Activated T-helper 17 cell treated with anti-CD3 and anti-CD28 coated beads, Interleukin-2, amount 50 U/mL, for 72 hours (primary cell): ENCODE measurements at regions not wholly inside any gene's neighbourhood (a gene's known extent, or its start where the extent isn't known, plus 50 kb on each side); places are given as distances from the start of the nearest gene placed in this dataset.

Source experiments
- ATAC-seq: fragments of 150-1000 bp; cut with Tn5 transposase; replicated peaks from 2 replicates; pipeline ENCODE4 v1.10.0; 2021; ENCODE audit warnings: mild to moderate bottlenecking, moderate library complexity
- H3K27ac Mint-ChIP-seq: one replicate; pipeline ENCODE4 v1.8.0; 2022; ENCODE audit warnings: mixed read lengths
- H3K27me3 Mint-ChIP-seq: one replicate; pipeline ENCODE4 v1.8.0; 2022; ENCODE audit warnings: mixed read lengths
- H3K36me3 Mint-ChIP-seq: one replicate; pipeline ENCODE4 v1.8.0; 2022; ENCODE audit warnings: low read depth, mild to moderate bottlenecking, mixed read lengths
- H3K4me1 Mint-ChIP-seq: one replicate; pipeline ENCODE4 v1.8.0; 2022; ENCODE audit warnings: mixed read lengths
- H3K4me3 Mint-ChIP-seq: one replicate; pipeline ENCODE4 v1.8.0; 2022; ENCODE audit warnings: mild to moderate bottlenecking, mixed read lengths
- H3K9me3 Mint-ChIP-seq: one replicate; pipeline ENCODE4 v1.8.0; 2022; ENCODE audit warnings: mixed read lengths

DNA sequence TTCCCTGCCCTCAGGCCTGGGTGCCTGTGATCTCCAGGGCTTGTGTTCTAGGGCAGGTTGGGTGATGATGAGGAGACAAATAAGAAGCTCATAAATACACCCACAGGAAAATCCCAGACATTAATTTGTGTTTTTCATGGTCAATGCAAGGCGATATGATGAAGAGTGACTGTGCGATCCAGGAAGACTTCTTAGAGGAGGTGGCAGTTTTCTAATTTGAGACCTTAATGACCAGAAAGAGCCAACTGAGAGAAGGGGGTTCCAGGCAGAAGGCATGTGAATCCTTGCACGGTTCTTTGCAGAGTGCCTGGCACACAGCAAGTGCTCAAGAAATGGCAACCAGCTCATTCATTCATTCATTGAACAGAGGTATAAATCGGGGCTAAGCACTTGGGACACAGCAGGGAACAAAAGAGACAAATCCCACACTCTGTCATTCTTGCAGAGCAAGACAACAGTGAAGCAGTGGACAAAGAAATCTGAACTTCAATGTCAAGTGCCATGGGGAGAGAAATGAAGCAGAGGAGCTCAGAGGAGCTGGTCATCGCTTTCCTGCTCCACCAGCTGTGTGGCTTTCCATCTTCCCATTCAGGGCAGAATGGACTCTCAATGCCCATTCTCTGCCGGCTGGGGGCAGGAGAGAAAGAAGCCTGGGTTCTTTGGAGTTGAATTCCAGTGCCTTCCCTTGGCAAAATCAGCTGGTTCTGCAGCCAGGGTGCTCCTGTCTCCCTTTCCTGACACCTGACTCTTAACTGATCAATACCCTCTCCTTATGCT lies 128.3 kb downstream of the AACS start:
- H3K4me1 Mint-ChIP-seq = no peaks in the 10 kb centered on the region
- no peaks in the 10 kb centered on the region for H3K9me3 Mint-ChIP-seq
- H3K36me3 Mint-ChIP-seq = no peaks in the 10 kb centered on the region
- no peak overlapping the region for H3K27ac Mint-ChIP-seq
- no peak for ATAC-seq
- no peak overlapping the region for H3K4me3 Mint-ChIP-seq
- H3K27me3 Mint-ChIP-seq = peaks cover 63% of the 10 kb centered on the region

DNA sequence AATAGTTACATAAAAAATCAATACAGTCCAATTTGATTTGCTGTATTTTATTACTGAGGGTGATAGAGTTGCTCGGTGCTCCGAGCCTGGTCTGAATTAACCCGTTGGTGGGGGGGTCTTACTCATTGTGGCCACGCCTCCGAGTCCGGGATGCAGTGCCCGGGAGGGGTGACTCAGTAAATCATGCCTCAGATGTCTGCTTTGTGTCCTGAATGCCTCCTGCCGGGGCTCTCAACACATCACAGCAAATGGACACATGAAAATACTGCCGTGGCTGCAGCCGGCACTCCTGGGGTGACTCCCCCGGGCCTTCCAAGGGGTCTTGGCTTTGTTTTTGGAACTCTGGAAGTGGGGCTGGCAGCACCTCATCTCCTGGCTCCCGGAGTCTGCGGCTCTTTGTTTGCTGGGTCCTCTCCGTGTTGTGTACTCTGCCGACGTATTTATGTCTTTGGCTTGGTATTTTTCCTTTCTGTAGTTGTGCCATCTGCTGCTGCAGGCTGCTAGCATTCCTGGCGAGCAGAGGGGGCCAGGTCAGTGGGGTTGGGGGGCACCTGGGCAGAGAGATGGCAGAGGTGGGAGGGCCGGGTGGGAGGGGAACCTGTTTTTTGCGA lies 129.0 kb downstream of the AACS start:
- Mint-ChIP-seq H3K27me3 (peaks cover 60% of the 10 kb centered on the region), H3K27ac (no peak overlapping the region), H3K36me3 (no peaks in the 10 kb centered on the region), H3K4me1 (no peaks in the 10 kb centered on the region), H3K9me3 (no peaks in the 10 kb centered on the region), H3K4me3 (no peak overlapping the region)
- ATAC-seq = no peak

DNA sequence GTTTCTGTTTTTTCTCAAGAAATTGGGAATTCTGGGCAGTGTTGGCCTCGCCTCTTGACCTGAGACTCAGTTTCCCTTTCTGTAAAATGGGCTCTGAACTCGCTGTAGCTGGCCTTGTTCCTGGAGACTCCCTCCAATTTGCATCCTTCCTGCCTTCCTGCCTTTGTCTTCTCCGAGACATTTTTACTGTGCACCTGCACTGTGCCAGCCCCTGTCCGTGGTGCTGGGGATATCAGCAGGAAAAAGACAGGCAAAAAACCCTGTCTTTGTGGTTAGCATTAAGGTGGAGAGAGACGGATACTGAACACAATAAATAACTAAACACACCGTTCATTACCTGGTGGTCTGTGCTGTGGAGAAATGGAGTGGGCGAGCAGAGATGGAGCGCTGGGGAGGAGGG lies 129.8 kb downstream of the AACS start:
- no peaks in the 10 kb centered on the region for H3K36me3 Mint-ChIP-seq
- no peaks in the 10 kb centered on the region for H3K4me1 Mint-ChIP-seq
- no peaks in the 10 kb centered on the region for H3K9me3 Mint-ChIP-seq
- H3K27me3 Mint-ChIP-seq = peaks cover 63% of the 10 kb centered on the region
- no peak for ATAC-seq
- no peak overlapping the region for H3K27ac Mint-ChIP-seq
- no peak overlapping the region for H3K4me3 Mint-ChIP-seq

DNA sequence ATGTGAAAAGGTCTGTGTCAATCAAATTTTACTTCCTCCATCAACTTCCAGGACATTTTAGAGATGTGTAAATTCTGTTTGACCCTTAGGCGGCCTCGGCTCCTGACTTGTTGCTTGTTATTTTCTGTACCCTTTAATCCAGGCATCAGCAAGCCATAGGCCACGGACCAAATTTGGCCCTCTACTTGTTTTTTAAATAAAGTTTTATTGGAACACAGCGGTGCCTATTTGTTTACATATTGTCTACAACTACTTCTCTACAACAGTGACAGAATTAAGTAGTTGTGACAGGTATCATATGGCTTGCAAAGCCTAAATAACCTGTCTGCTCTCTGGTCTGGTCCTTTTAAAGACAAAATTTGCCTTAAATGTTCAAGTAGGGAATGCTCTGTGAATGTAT lies 132.1 kb downstream of the AACS start:
- Mint-ChIP-seq H3K36me3 (no peaks in the 10 kb centered on the region), H3K27ac (no peak overlapping the region), H3K9me3 (no peaks in the 10 kb centered on the region), H3K27me3 (peaks cover 51% of the 10 kb centered on the region), H3K4me3 (no peak overlapping the region), H3K4me1 (no peaks in the 10 kb centered on the region)
- no peak for ATAC-seq

DNA sequence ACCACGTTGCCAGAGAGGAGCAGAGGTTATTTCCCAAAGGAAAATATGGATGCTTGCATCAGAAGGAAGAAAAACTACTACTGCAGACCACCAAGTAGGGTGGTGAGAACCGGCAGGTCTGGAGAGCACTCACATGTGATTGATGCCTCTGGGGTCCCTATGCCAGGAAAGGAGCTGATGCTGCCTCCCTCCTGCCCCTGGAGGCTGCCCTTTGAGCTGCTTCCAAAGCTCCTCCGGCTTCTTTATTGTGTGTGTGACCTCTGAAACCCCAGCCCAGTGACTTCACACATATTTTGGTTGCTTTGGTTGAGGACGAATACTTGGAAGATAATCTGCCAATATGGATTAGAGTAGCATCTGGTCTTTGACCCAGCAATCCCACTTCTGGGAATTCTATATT lies 133.4 kb downstream of the AACS start:
- H3K36me3 Mint-ChIP-seq = no peaks in the 10 kb centered on the region
- ATAC-seq = no peak

DNA sequence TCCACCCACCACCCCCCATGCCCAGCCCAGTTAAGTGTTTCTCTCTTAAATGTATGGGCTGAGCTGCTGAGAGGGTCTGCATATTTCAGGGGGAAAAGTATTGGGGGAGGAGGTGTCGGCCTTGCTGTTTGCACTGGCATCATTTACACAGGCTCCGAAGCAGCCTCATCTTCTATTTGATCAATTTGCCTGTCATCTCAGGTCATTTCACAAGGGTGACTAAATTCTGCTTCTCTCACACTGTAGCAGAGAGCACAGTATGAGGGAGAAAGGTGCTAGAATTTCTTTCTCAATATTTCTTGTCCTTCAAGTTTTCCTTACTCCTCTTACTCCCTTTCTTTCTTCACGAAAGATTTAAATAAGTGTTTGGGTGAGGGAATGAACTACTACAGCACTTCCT lies 135.9 kb downstream of the AACS start:
- no peaks in the 10 kb centered on the region for H3K4me1 Mint-ChIP-seq
- H3K27ac Mint-ChIP-seq = no peak overlapping the region
- no peaks in the 10 kb centered on the region for H3K9me3 Mint-ChIP-seq
- H3K27me3 Mint-ChIP-seq = peaks cover 30% of the 10 kb centered on the region
- no peaks in the 10 kb centered on the region for H3K36me3 Mint-ChIP-seq
- ATAC-seq = no peak
- no peak overlapping the region for H3K4me3 Mint-ChIP-seq

More for the DNA sequence above, 133.4 kb downstream of the AACS start:
- Mint-ChIP-seq H3K27ac (no peak overlapping the region), H3K9me3 (no peaks in the 10 kb centered on the region), H3K4me3 (no peak overlapping the region), H3K4me1 (no peaks in the 10 kb centered on the region), H3K27me3 (peaks cover 46% of the 10 kb centered on the region)

DNA sequence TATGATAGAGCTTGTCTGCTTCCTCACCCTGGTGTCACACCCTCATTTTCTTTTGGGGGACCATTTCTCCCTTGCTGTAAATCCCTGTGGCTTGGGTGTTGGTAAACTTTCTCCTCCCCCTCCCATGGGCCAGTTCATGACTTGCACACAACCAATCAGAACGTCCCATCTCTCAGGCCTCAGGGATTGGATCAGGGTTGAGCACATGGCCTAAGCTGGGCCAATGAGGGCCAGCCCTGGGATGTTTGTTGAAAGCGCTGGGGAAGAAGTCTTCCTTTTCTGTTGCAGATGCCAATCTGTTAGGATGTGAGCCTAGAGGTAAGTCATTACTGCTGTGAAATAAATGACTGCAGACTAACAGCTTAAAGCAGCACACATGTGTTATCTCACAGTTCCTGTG lies 136.7 kb downstream of the AACS start:
- H3K4me3 Mint-ChIP-seq = no peak overlapping the region
- peaks cover 32% of the 10 kb centered on the region for H3K27me3 Mint-ChIP-seq
- no peak overlapping the region for H3K27ac Mint-ChIP-seq
- no peaks in the 10 kb centered on the region for H3K36me3 Mint-ChIP-seq
- H3K9me3 Mint-ChIP-seq = no peaks in the 10 kb centered on the region
- no peaks in the 10 kb centered on the region for H3K4me1 Mint-ChIP-seq
- no peak for ATAC-seq

DNA sequence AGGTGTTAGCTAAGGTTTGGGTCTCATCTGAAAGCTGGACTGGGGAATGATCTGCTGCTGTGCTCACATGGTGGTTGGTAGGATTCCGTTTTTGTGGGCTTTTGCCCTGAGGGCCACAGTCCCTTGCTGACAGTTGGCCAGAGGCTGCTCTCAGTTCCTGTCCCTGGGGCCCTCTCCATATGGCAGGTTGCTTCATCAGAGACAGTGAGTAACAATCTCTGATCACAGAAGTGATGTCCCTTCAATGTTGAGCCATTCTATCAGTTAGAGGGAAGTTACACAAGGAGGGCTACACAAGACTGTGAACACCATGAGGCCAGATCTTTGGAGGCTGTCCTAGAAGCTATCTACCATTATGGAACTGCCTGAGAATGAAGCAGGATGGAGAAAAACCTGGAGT lies 137.2 kb downstream of the AACS start:
- H3K27ac Mint-ChIP-seq = no peak overlapping the region
- no peak for ATAC-seq
- peaks cover 29% of the 10 kb centered on the region for H3K27me3 Mint-ChIP-seq
- H3K4me1 Mint-ChIP-seq = no peaks in the 10 kb centered on the region
- H3K9me3 Mint-ChIP-seq = no peaks in the 10 kb centered on the region
- no peak overlapping the region for H3K4me3 Mint-ChIP-seq
- H3K36me3 Mint-ChIP-seq = no peaks in the 10 kb centered on the region

DNA sequence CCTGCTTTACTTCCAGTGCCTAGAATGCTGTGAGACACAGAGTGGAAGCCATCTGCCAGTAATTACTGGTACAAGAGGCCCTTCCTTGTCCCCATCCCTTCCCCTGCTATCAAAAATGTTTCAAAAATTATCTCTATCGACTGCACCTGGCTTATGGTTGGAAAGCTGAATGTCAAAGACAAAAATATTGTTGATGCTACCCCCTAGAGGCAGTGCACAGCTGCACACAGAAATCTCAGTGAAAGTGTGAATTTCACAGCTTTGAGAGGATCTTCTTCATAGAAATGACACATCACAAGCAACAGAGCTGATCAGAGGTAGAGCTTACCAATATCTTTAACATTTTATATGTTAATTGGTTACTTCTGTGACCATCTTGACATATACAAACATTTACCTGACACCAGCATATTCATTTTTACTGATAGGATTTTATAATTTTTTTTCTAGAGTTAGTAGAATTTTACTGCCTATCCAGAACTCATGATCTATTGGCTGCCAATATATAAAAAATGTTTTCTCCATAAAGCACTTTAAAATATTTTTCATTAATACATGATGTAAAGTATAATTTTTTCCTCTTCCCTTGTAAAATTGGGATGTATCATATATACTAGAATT lies 138.0 kb downstream of the AACS start:
- H3K27me3 Mint-ChIP-seq = peaks cover 36% of the 10 kb centered on the region
- no peak overlapping the region for H3K4me3 Mint-ChIP-seq
- H3K27ac Mint-ChIP-seq = no peak overlapping the region
- no peak for ATAC-seq
- H3K36me3 Mint-ChIP-seq = no peaks in the 10 kb centered on the region
- H3K9me3 Mint-ChIP-seq = no peaks in the 10 kb centered on the region
- H3K4me1 Mint-ChIP-seq = no peaks in the 10 kb centered on the region

DNA sequence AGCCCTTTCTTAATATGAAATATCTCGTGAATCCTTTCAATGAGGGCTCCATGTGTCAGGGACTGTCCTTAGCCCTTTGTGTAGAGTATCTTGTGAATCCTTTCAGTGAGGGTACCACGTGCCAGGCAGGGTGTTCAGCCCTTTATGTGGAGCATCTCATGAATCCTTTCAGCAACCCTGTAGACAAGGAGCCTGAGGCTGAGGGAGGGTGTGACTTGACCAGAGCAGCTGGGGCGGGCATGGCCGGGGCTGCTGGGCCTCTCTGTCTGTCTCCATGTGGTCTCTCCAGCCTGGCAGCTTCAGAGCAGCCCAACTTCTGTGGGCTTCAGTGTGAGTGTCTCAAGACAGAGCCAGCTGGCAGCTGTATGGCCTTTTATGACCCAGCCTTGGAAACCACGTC lies 140.2 kb downstream of the AACS start:
- Mint-ChIP-seq H3K4me3 (no peak overlapping the region), H3K9me3 (no peaks in the 10 kb centered on the region), H3K27ac (no peak overlapping the region), H3K4me1 (no peaks in the 10 kb centered on the region), H3K27me3 (peaks cover 35% of the 10 kb centered on the region), H3K36me3 (no peaks in the 10 kb centered on the region)
- ATAC-seq = no peak

DNA sequence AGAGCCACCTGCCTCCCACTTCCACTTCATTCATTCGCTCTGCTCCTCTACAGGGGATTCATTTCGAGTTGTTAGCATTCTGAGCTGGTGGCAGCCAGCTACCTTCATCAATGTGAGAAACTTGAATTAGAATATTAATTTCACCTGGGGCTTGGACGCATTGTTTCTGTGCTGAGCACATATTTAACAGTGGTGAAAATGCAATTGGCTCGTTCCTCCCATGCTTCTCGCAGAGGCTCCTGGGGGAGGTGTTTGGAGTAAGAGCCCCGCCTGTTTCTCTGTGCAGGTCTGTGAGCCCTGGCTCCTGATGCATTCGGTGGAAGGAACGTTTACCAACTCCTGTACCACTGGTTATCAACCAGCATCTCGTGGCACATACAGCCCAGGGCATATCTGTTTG lies 141.5 kb downstream of the AACS start:
- Mint-ChIP-seq H3K27me3 (peaks cover 32% of the 10 kb centered on the region), H3K4me1 (no peaks in the 10 kb centered on the region), H3K9me3 (no peaks in the 10 kb centered on the region), H3K27ac (no peak overlapping the region), H3K36me3 (no peaks in the 10 kb centered on the region), H3K4me3 (no peak overlapping the region)
- ATAC-seq = no peak

DNA sequence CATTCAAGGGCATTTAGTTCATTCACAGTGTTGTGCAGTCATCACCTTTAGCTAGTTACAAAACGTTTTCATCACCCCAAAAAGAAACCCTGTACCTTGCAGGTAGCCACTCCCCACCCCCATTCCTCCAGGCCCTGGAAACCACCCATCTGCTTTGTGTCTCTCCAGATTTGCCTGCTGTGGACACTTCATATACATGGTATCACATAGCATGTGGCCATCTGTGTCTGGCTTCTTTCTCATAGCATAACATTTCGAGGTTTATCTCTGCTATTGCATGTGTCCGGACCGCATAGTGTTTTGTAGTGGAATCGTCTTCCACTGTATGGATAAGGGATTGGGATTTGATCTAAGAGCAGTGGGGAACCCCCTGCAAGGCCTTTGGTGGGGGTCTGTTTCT lies 143.1 kb downstream of the AACS start:
- Mint-ChIP-seq H3K4me1 (no peaks in the 10 kb centered on the region), H3K27ac (no peak overlapping the region), H3K27me3 (peaks cover 30% of the 10 kb centered on the region), H3K4me3 (no peak overlapping the region), H3K36me3 (no peaks in the 10 kb centered on the region), H3K9me3 (no peaks in the 10 kb centered on the region)
- no peak for ATAC-seq

DNA sequence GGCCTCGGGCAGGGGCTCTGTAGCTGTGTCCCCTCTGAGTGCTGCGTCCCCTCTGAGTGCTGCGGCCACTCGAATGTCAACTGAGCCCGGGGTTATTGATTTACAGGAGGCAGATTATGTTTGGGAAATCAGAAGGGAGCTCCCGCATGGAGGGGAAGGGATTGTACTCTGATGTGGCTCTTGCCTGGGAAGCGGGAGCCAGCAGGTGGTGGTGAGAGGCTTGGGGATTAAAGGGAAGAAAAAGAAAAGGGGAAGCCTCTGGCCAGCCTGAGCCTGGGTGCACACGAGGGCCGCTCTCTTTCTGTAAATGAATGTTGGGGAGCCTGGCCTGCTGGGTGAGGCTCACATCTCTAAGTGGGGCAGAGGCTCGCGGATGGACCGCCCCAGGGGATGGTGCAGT lies 143.7 kb downstream of the AACS start:
- Mint-ChIP-seq H3K27me3 (peaks cover 36% of the 10 kb centered on the region), H3K9me3 (no peaks in the 10 kb centered on the region), H3K27ac (no peak overlapping the region), H3K4me1 (no peaks in the 10 kb centered on the region), H3K4me3 (no peak overlapping the region), H3K36me3 (no peaks in the 10 kb centered on the region)
- ATAC-seq = no peak

DNA sequence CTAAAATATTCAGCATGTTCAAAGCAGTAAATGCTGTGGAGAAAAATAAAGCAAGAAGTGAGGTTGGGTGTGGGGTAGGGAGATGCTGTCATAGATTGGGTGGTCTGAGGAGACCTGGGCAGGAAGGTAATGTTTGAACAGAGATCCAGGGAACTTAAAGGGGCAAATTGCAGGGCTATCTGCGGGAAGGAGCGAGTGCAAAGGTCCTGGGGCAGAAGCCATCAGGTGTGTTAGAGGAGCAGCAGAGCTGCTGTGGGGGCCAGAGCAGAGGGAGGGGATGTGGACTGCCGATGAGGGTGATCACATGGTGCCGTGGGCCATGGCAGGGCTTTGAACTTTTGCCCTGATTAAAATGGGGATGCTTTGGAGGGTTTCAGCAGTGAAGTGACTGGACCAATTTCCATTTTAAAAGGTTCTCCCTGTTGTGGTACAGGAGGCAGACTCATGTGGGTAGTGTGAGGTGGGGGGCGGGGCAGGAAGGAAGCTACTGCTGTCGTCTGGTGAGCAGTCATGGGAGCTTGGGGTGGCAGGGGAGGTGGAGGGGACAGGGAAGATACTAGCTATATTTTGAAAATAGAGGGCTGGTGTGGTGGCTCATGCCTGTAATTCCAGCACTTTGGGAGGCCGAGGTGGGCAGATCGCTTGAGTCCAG lies 145.0 kb downstream of the AACS start:
- H3K4me1 Mint-ChIP-seq = no peaks in the 10 kb centered on the region
- peaks cover 41% of the 10 kb centered on the region for H3K27me3 Mint-ChIP-seq
- no peaks in the 10 kb centered on the region for H3K9me3 Mint-ChIP-seq
- no peaks in the 10 kb centered on the region for H3K36me3 Mint-ChIP-seq
- H3K4me3 Mint-ChIP-seq = no peak overlapping the region
- no peak for ATAC-seq
- no peak overlapping the region for H3K27ac Mint-ChIP-seq

DNA sequence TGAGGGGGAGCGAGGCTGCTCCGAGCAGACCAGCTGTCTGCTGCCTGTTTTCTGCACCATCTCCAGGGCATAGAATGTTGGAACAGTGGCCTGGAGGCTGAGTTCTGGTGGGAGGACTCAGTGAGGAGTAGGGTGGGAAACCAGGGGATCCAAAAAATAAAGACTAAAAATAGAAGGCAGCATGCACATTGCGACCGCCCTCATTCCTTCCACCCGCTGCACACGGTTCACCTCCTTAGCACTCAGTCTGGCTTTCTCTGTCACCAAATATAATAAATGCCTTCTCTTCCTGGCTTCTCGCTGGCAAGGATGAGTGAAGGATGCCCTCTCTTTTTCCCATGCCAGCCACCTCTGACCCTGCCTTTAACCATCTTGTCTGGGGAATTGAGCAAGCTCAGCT lies 146.2 kb downstream of the AACS start:
- Mint-ChIP-seq H3K4me3 (no peak overlapping the region), H3K27me3 (peaks cover 40% of the 10 kb centered on the region), H3K4me1 (no peaks in the 10 kb centered on the region), H3K27ac (no peak overlapping the region), H3K36me3 (no peaks in the 10 kb centered on the region), H3K9me3 (no peaks in the 10 kb centered on the region)
- ATAC-seq = no peak
